Endothelial cell of umbilical vein (primary cell): ENCODE measurements at regions not wholly inside any gene's neighbourhood (a gene's known extent, or its start where the extent isn't known, plus 50 kb on each side); places are given as distances from the start of the nearest gene placed in this dataset.

Experiments
- BruUV-seq: library from RNA; stranded (reverse); fragments of 400-500 nt; replicated peaks from 2 replicates; lab custom pipeline; 2021; lab: Mats Ljungman, UMichigan
- CTCF ChIA-PET: fragments of 300-600, 350-600 bp; sonication (Branson Sonifier 250); formaldehyde crosslinking; loops from one replicate; lab custom pipeline; 2021; ENCODE audit warnings: antibody characterized with exemption, inconsistent platforms; lab: Charles Lee
- POLR2A ChIA-PET: fragments of 300-600, 350-600 bp; sonication (Branson Sonifier 250); formaldehyde crosslinking; loops from one replicate; lab custom pipeline; 2021; ENCODE audit warnings: antibody characterized with exemption, inconsistent platforms; lab: Charles Lee
- DNase-seq: peaks from one replicate; pipeline ENCODE4 v3.0.0-alpha.2; 2011; ENCODE audit warnings: low read depth, low spot score
- FAIRE-seq: peaks from 2 replicates; lab custom pipeline; 2011; peaks lifted over from hg19 to GRCh38; lab: Jason Lieb, UNC
- H2AFZ ChIP-seq: 2 replicates; pipeline ENCODE4 v1.6.0; 2012; ENCODE audit warnings: low read depth, low read length, control low read depth, inconsistent platforms
- H3K27ac ChIP-seq: 2 replicates; pipeline ENCODE4 v1.5.1; 2011; ENCODE audit warnings: low read depth, mild to moderate bottlenecking, control low read depth, low read length, moderate library complexity; ENCODE audit not compliant: insufficient read depth
- H3K27me3 ChIP-seq, 2 experiments: 2 replicates each; pipeline versions ENCODE4 v1.6.0 to v1.6.1; 2011; ENCODE audit warnings: low read length in 2 of 2, mixed read lengths in 1 of 2; ENCODE audit not compliant: control insufficient read depth in 2 of 2, insufficient read depth in 2 of 2
- H3K36me3 ChIP-seq, 2 experiments: 2 replicates in 1 of 2; 3 replicates in 1 of 2; pipeline ENCODE4 v1.5.1; 2011; ENCODE audit warnings: low read length in 2 of 2, mild to moderate bottlenecking in 1 of 2, moderate library complexity in 1 of 2; ENCODE audit not compliant: control insufficient read depth in 2 of 2, insufficient read depth in 2 of 2; ENCODE audit errors: extremely low read depth in 1 of 2
- H3K4me1 ChIP-seq: 3 replicates; pipeline ENCODE4 v1.5.1; 2011; ENCODE audit warnings: mild to moderate bottlenecking, low read length; ENCODE audit not compliant: control insufficient read depth, insufficient read depth; ENCODE audit errors: extremely low read depth
- H3K4me2 ChIP-seq: 2 replicates; pipeline ENCODE4 v1.6.1; 2011; ENCODE audit warnings: low read length, control low read depth, mixed read lengths; ENCODE audit not compliant: insufficient read depth
- H3K4me3 ChIP-seq, 3 experiments: fragments of 200-600 bp in 1 of 3; sonication (generic), shearing (Covaris generic) in 1 of 3; replicated peaks in 1 of 3; 2 replicates each; pipeline ENCODE4 v1.5.1; 2011 to 2016; ENCODE audit warnings: control low read depth in 3 of 3, low read length in 3 of 3, mild to moderate bottlenecking in 2 of 3, inconsistent platforms in 1 of 3, low read depth in 1 of 3, moderate library complexity in 1 of 3; ENCODE audit not compliant: insufficient read depth in 1 of 3
- H3K79me2 ChIP-seq: 2 replicates; pipeline ENCODE4 v1.6.0; 2012; ENCODE audit warnings: low read length, inconsistent platforms; ENCODE audit not compliant: control insufficient read depth, insufficient read depth
- H3K9ac ChIP-seq: replicated peaks from 2 replicates; pipeline ENCODE3; 2011; ENCODE audit warnings: low read length, control low read depth; ENCODE audit not compliant: insufficient read depth; ENCODE audit errors: extremely low read depth
- H3K9me1 ChIP-seq: replicated peaks from 3 replicates; pipeline ENCODE4 v1.6.0; 2011; ENCODE audit warnings: mild to moderate bottlenecking, low read length; ENCODE audit not compliant: control insufficient read depth, insufficient read depth; ENCODE audit errors: extremely low read depth
- H3K9me3 ChIP-seq: replicated peaks from 2 replicates; pipeline ENCODE4 v1.5.1; 2012; ENCODE audit warnings: low read length, inconsistent platforms; ENCODE audit not compliant: control insufficient read depth, insufficient read depth
- H4K20me1 ChIP-seq: replicated peaks from 2 replicates; pipeline ENCODE3; 2011; ENCODE audit warnings: mild to moderate bottlenecking, low read length; ENCODE audit not compliant: control insufficient read depth, insufficient read depth; ENCODE audit errors: extremely low read depth
- CTCF ChIP-seq, 2 donors: IDR thresholded peaks; 1 replicate in 1 of 2; 2 replicates in 1 of 2; pipeline ENCODE4 v1.5.1; 2011; ENCODE audit warnings: low read length in 2 of 2, mild to moderate bottlenecking in 2 of 2, moderate library complexity in 2 of 2, control low read depth in 1 of 2, inconsistent platforms in 1 of 2, low read depth in 1 of 2; ENCODE audit not compliant: insufficient read depth in 1 of 2; ENCODE audit errors: extremely low read depth in 1 of 2
- EZH2 ChIP-seq: IDR thresholded peaks from 2 replicates; pipeline ENCODE4 v1.6.1; 2012; ENCODE audit warnings: borderline replicate concordance, low read depth, mild to moderate bottlenecking, moderate library complexity, low read length, inconsistent platforms; ENCODE audit not compliant: severe bottlenecking
- FOS ChIP-seq: IDR thresholded peaks from 2 replicates; pipeline ENCODE4 v1.6.1; 2011; ENCODE audit warnings: mild to moderate bottlenecking, low read length, moderate library complexity, borderline replicate concordance; ENCODE audit not compliant: insufficient read depth
- GATA2 ChIP-seq: IDR thresholded peaks from 2 replicates; pipeline ENCODE4 v1.7.0; 2011; ENCODE audit warnings: low read depth, mild to moderate bottlenecking, moderate library complexity, mixed read lengths, low read length; ENCODE audit not compliant: insufficient read length, insufficient read depth
- JUN ChIP-seq: IDR thresholded peaks from 2 replicates; pipeline ENCODE4 v1.6.1; 2011; ENCODE audit warnings: borderline replicate concordance, low read depth; ENCODE audit not compliant: insufficient read length, insufficient read depth
- MAX ChIP-seq: IDR thresholded peaks from 2 replicates; pipeline ENCODE4 v1.6.1; 2011; ENCODE audit not compliant: insufficient read depth, insufficient read length
- MYC ChIP-seq: IDR thresholded peaks from one replicate; pipeline ENCODE4 v1.6.1; 2011; ENCODE audit warnings: mild to moderate bottlenecking, low read depth, low read length
- POLR2A ChIP-seq: IDR thresholded peaks from 2 replicates; pipeline ENCODE4 v1.6.1; 2012; ENCODE audit warnings: low read depth, mild to moderate bottlenecking, control low read depth, low read length
- POLR2AphosphoS5 ChIP-seq: IDR thresholded peaks from 2 replicates; pipeline ENCODE4 v1.6.1; 2012; ENCODE audit warnings: low read depth, mild to moderate bottlenecking, control low read depth, low read length, moderate library complexity; ENCODE audit not compliant: insufficient read depth
- dilution Hi-C: fragments of 300-500 bp; cut with MboI; formaldehyde crosslinking; loops from one replicate; pipeline ENCODE4 v1.15.0; 2019; ENCODE audit warnings: low sequenced_read_pairs; ENCODE audit not compliant: extremely low pct_ligation_motif_present
- intact Hi-C: fragments of 100-400 bp; cut with micrococcal nuclease; formaldehyde crosslinking; loops from one replicate; pipeline ENCODE4 v1.10.0; 2022

GRCh38 chrX:149205937-149206336, 299.2 kb downstream of the IDS start:
- ChIA-PET POLR2A (no interaction called here), CTCF (no interaction called here)
- Histone ChIP-seq H3K9ac (no peak overlapping the region), H3K79me2 (no peaks in the 10 kb centered on the region), H3K4me3 (no peak overlapping the region), H3K36me3 (no peaks in the 10 kb centered on the region), H3K9me3 (no peaks in the 10 kb centered on the region), H3K4me2 (no peak overlapping the region), H4K20me1 (no peaks in the 10 kb centered on the region), H3K4me1 (no peaks in the 10 kb centered on the region), H3K27ac (no peak overlapping the region), H3K9me1 (no peaks in the 10 kb centered on the region), H3K27me3 (no peaks in the 10 kb centered on the region), H2AFZ (no peak overlapping the region)
- intact Hi-C loops = no loop called here
- no peak for FAIRE-seq
- BruUV-seq = no TSS peak
- dilution Hi-C loops = no loop called here
- no peak for TF ChIP-seq EZH2
- TF ChIP-seq POLR2A = no peak
- TF ChIP-seq GATA2 = no peak
- no peak for DNase-seq

GRCh38 chrX:149205081-149205480, 300.0 kb downstream of the IDS start:
- Histone ChIP-seq H3K79me2 (no peaks in the 10 kb centered on the region), H2AFZ (no peak overlapping the region), H3K4me1 (no peaks in the 10 kb centered on the region), H4K20me1 (no peaks in the 10 kb centered on the region), H3K27me3 (no peaks in the 10 kb centered on the region), H3K36me3 (no peaks in the 10 kb centered on the region), H3K4me2 (no peak overlapping the region), H3K4me3 (no peak overlapping the region), H3K27ac (no peak overlapping the region), H3K9me1 (no peaks in the 10 kb centered on the region), H3K9ac (no peak overlapping the region), H3K9me3 (no peaks in the 10 kb centered on the region)
- intact Hi-C loops = no loop called here
- BruUV-seq = no TSS peak
- FAIRE-seq (no peak), DNase-seq (no peak)
- POLR2A ChIA-PET = no interaction called here
- dilution Hi-C loops = no loop called here
- TF ChIP-seq POLR2A (no peak), CTCF (IDR thresholded peaks at IDR 0.05; ENCODE audit: extremely low read depth in 1 of 2, insufficient read depth in 1 of 2, low read depth in 1 of 2, low read length in 2 of 2) (no peak), POLR2AphosphoS5 (no peak), MAX (no peak), GATA2 (no peak), EZH2 (no peak), FOS (no peak), MYC (no peak), JUN (no peak)
- CTCF ChIA-PET = no interaction called here
